Activated naive CD4-positive, alpha-beta T cell treated with anti-CD3 and anti-CD28 coated beads, Interleukin-2, amount 50 U/mL, for 72 hours (primary cell): ENCODE measurements at regions not wholly inside any gene's neighbourhood (a gene's known extent, or its start where the extent isn't known, plus 50 kb on each side); places are given as distances from the start of the nearest gene placed in this dataset.
"Not testable (repeated sequence)": the region's sequence is repeated elsewhere in the genome, so short reads cannot be mapped to it uniquely, and the experiment has no call there.

ENCODE experiments used
- ATAC-seq, 2 donors: fragments of 150-1000 bp; cut with Tn5 transposase; 2 replicates each; pipeline ENCODE4 v1.10.0; 2021; ENCODE audit warnings: mild to moderate bottlenecking in 2 of 2, moderate library complexity in 2 of 2
- DNase-seq, 2 donors: peaks; one replicate each; pipeline ENCODE4 v3.0.0; 2021 to 2022; ENCODE audit warnings: low spot score in 2 of 2
- H3K27ac Mint-ChIP-seq, 2 donors: one replicate each; pipeline ENCODE4 v1.8.0; 2022; ENCODE audit warnings: mild to moderate bottlenecking in 2 of 2, mixed read lengths in 2 of 2
- H3K36me3 Mint-ChIP-seq, 2 donors: one replicate each; pipeline ENCODE4 v1.8.0; 2022; ENCODE audit warnings: mixed read lengths in 2 of 2
- H3K9me3 Mint-ChIP-seq, 2 donors: one replicate each; pipeline ENCODE4 v1.8.0; 2022; ENCODE audit warnings: mixed read lengths in 2 of 2

- H3K27ac Mint-ChIP-seq, DNase-seq, ATAC-seq: not testable (repeated sequence)
- Mint-ChIP-seq H3K36me3 (peaks cover 0 to 10% of the 10 kb centered on the region in 2 donors), H3K9me3 (peaks cover 13 to 14% of the 10 kb centered on the region in 2 donors)
These were observed 290.1 kb downstream of the ZNF716 start for GRCh38 chr7:57740126-57740525.

GRCh38 chr7:57769131-57769530 is 319.2 kb downstream of the ZNF716 start:
- Mint-ChIP-seq H3K36me3 (peaks cover 21 to 32% of the 10 kb centered on the region in 2 donors), H3K27ac (no peak overlapping the region), H3K9me3 (peaks cover 26 to 30% of the 10 kb centered on the region in 2 donors)
- ATAC-seq (no peak), DNase-seq (no peak)

GRCh38 chr7:57769958-57770357 is 320.0 kb downstream of the ZNF716 start:
- DNase-seq (no peak), ATAC-seq (no peak)
- H3K9me3 Mint-ChIP-seq, result peaks cover 31 to 33% of the 10 kb centered on the region in 2 donors

GRCh38 chr7:57772126-57772924 is 322.3 kb downstream of the ZNF716 start:
- no peak for DNase-seq
- no peak for ATAC-seq
- Mint-ChIP-seq H3K27ac (no peak overlapping the region), H3K36me3 (peaks cover 32 to 48% of the 10 kb centered on the region in 2 donors), H3K9me3 (peaks cover 33 to 43% of the 10 kb centered on the region in 2 donors)

More at GRCh38 chr7:57769958-57770357, 320.0 kb downstream of the ZNF716 start:
- Mint-ChIP-seq H3K36me3 (peaks cover 29 to 39% of the 10 kb centered on the region in 2 donors), H3K27ac (no peak overlapping the region)

GRCh38 chr7:57774300-57774699 is 324.3 kb downstream of the ZNF716 start:
- Mint-ChIP-seq H3K27ac (no peak overlapping the region), H3K9me3 (peaks cover 36 to 44% of the 10 kb centered on the region in 2 donors), H3K36me3 (peaks cover 32 to 50% of the 10 kb centered on the region in 2 donors)
- DNase-seq (no peak), ATAC-seq (no peak)

- Mint-ChIP-seq H3K9me3 (peaks cover 35 to 43% of the 10 kb centered on the region in 2 donors), H3K27ac (no peak overlapping the region), H3K36me3 (peaks cover 29 to 47% of the 10 kb centered on the region in 2 donors)
- ATAC-seq, result no peak
- no peak for DNase-seq
These were observed 325.6 kb downstream of the ZNF716 start for GRCh38 chr7:57775396-57776088.

GRCh38 chr7:57776136-57776856 is 326.3 kb downstream of the ZNF716 start:
- not testable (repeated sequence) for ATAC-seq, H3K27ac Mint-ChIP-seq, DNase-seq
- Mint-ChIP-seq H3K9me3 (peaks cover 30 to 37% of the 10 kb centered on the region in 2 donors), H3K36me3 (peaks cover 24 to 42% of the 10 kb centered on the region in 2 donors)

GRCh38 chr7:57789130-57789529 is 339.2 kb downstream of the ZNF716 start:
- peaks cover 10% of the 10 kb centered on the region in 2 donors for H3K36me3 Mint-ChIP-seq
- no peak overlapping the region for H3K27ac Mint-ChIP-seq
- no peak for DNase-seq
- ATAC-seq, result no peak
- H3K9me3 Mint-ChIP-seq, result peaks cover 5 to 6% of the 10 kb centered on the region in 2 donors

- ATAC-seq, result no peak
- no peak for DNase-seq
- peaks cover 22 to 29% of the 10 kb centered on the region in 2 donors for H3K9me3 Mint-ChIP-seq
- H3K36me3 Mint-ChIP-seq, result peaks cover 20 to 46% of the 10 kb centered on the region in 2 donors
- H3K27ac Mint-ChIP-seq, result no peak overlapping the region
These were observed 369.6 kb downstream of the ZNF716 start for GRCh38 chr7:57819491-57819981.

GRCh38 chr7:57820477-57820876 is 370.5 kb downstream of the ZNF716 start:
- H3K9me3 Mint-ChIP-seq, result peaks cover 26 to 34% of the 10 kb centered on the region in 2 donors
- ATAC-seq (no peak), DNase-seq (no peak)
- no peak overlapping the region for H3K27ac Mint-ChIP-seq
- H3K36me3 Mint-ChIP-seq, result peaks cover 20 to 51% of the 10 kb centered on the region in 2 donors

- H3K9me3 Mint-ChIP-seq, result peaks cover 26 to 34% of the 10 kb centered on the region in 2 donors
- ATAC-seq (no peak), DNase-seq (no peak)
- H3K36me3 Mint-ChIP-seq, result peaks cover 20 to 51% of the 10 kb centered on the region in 2 donors
- no peak overlapping the region for H3K27ac Mint-ChIP-seq
These were observed 371.7 kb downstream of the ZNF716 start for GRCh38 chr7:57821438-57822382.

GRCh38 chr7:57826548-57826947 is 376.6 kb downstream of the ZNF716 start:
- ATAC-seq, H3K27ac Mint-ChIP-seq, DNase-seq: not testable (repeated sequence)
- Mint-ChIP-seq H3K9me3 (peaks cover 16% of the 10 kb centered on the region in 2 donors), H3K36me3 (peaks cover 15 to 20% of the 10 kb centered on the region in 2 donors)

- not testable (repeated sequence) for H3K9me3 Mint-ChIP-seq, H3K36me3 Mint-ChIP-seq, DNase-seq, H3K27ac Mint-ChIP-seq, ATAC-seq
These were observed 385.2 kb downstream of the ZNF716 start for GRCh38 chr7:57835161-57835560.

- not testable (repeated sequence) for H3K9me3 Mint-ChIP-seq, H3K36me3 Mint-ChIP-seq, ATAC-seq, H3K27ac Mint-ChIP-seq, DNase-seq
These were observed 389.2 kb downstream of the ZNF716 start for GRCh38 chr7:57839152-57839551.

GRCh38 chr7:57867884-57868701 is 418.1 kb downstream of the ZNF716 start:
- H3K27ac Mint-ChIP-seq, result peak overlapping the region in 1 of 2 donors; percentile 44

More at GRCh38 chr7:57867884-57868701, 418.1 kb downstream of the ZNF716 start:
- ATAC-seq (no peak), DNase-seq (no peak)
- Mint-ChIP-seq H3K9me3 (peaks cover 6 to 16% of the 10 kb centered on the region in 2 donors), H3K36me3 (peaks cover 6 to 18% of the 10 kb centered on the region in 2 donors)
